Keratinocyte (primary cell): ENCODE measurements at regions not wholly inside any gene's neighbourhood (a gene's known extent, or its start where the extent isn't known, plus 50 kb on each side); places are given as distances from the start of the nearest gene placed in this dataset.

ENCODE experiments used
- DNase-seq: peaks from one replicate; pipeline ENCODE4 v3.0.0-alpha.2; 2011; ENCODE audit warnings: low read depth, missing footprints, low spot score
- FAIRE-seq: peaks from 2 replicates; lab custom pipeline; 2011; peaks lifted over from hg19 to GRCh38; lab: Jason Lieb, UNC
- H2AFZ ChIP-seq: 2 replicates; pipeline ENCODE4 v1.6.0; 2012; ENCODE audit warnings: low read length, control low read depth, inconsistent platforms; ENCODE audit not compliant: control insufficient read depth
- H3K27ac ChIP-seq: 2 replicates; pipeline ENCODE4 v1.5.1; 2011; ENCODE audit warnings: low read length; ENCODE audit not compliant: control insufficient read depth, insufficient read depth
- H3K27me3 ChIP-seq: 3 replicates; pipeline ENCODE4 v1.6.0; 2011; ENCODE audit warnings: low read length; ENCODE audit not compliant: control insufficient read depth, insufficient read depth; ENCODE audit errors: extremely low read depth
- H3K36me3 ChIP-seq, 2 experiments: 2 replicates in 1 of 2; 3 replicates in 1 of 2; pipeline ENCODE4 v1.5.1; 2011; ENCODE audit warnings: low read length in 2 of 2, mild to moderate bottlenecking in 1 of 2; ENCODE audit not compliant: control insufficient read depth in 2 of 2, insufficient read depth in 2 of 2; ENCODE audit errors: extremely low read depth in 1 of 2
- H3K4me1 ChIP-seq: 3 replicates; pipeline ENCODE4 v1.5.1; 2011; ENCODE audit warnings: low read length; ENCODE audit not compliant: control insufficient read depth, insufficient read depth; ENCODE audit errors: extremely low read depth
- H3K4me2 ChIP-seq: 3 replicates; pipeline ENCODE4 v1.6.0; 2011; ENCODE audit warnings: low read depth, low read length; ENCODE audit not compliant: control insufficient read depth, insufficient read depth; ENCODE audit errors: extremely low read depth
- H3K4me3 ChIP-seq, 3 experiments: fragments of 200-600 bp in 1 of 3; sonication (generic) in 1 of 3; 2 replicates in 2 of 3; 3 replicates in 1 of 3; pipeline ENCODE4 v1.5.1; 2011 to 2016; ENCODE audit warnings: low read length in 3 of 3, mild to moderate bottlenecking in 3 of 3, control low read depth in 2 of 3, inconsistent platforms in 1 of 3, low read depth in 1 of 3, mixed read lengths in 1 of 3, mixed run types in 1 of 3, moderate library complexity in 1 of 3; ENCODE audit not compliant: control insufficient read depth in 2 of 3, insufficient read depth in 2 of 3; ENCODE audit errors: extremely low read depth in 1 of 3
- H3K79me2 ChIP-seq: 2 replicates; pipeline ENCODE4 v1.6.0; 2012; ENCODE audit warnings: low read length; ENCODE audit not compliant: control insufficient read depth, insufficient read depth
- H3K9ac ChIP-seq: 3 replicates; pipeline ENCODE4 v1.6.0; 2011; ENCODE audit warnings: low read length; ENCODE audit not compliant: control insufficient read depth, insufficient read depth; ENCODE audit errors: extremely low read depth
- H3K9me1 ChIP-seq: 3 replicates; pipeline ENCODE4 v1.6.0; 2011; ENCODE audit warnings: low read length; ENCODE audit not compliant: control insufficient read depth, insufficient read depth; ENCODE audit errors: extremely low read depth
- H3K9me3 ChIP-seq: 2 replicates; pipeline ENCODE4 v1.5.1; 2012; ENCODE audit warnings: low read depth, low read length; ENCODE audit not compliant: control insufficient read depth
- H4K20me1 ChIP-seq: 3 replicates; pipeline ENCODE4 v1.6.0; 2011; ENCODE audit warnings: low read length; ENCODE audit not compliant: control insufficient read depth, insufficient read depth; ENCODE audit errors: extremely low read depth
- CTCF ChIP-seq, 3 experiments: IDR thresholded peaks in 1 of 3; conservative IDR thresholded peaks in 1 of 3; optimal IDR thresholded peaks in 1 of 3; 2 replicates in 2 of 3; 3 replicates in 1 of 3; pipeline versions ENCODE3 to v1.5.1; 2011; ENCODE audit warnings: low read length in 3 of 3, mild to moderate bottlenecking in 3 of 3, moderate library complexity in 2 of 3, control low read depth in 1 of 3, inconsistent platforms in 1 of 3; ENCODE audit not compliant: insufficient read depth in 2 of 3; ENCODE audit errors: extremely low read depth in 1 of 3
- EZH2 ChIP-seq: IDR thresholded peaks from one replicate; pipeline ENCODE4 v1.6.1; 2012; ENCODE audit warnings: inconsistent platforms, mild to moderate bottlenecking, low read length, moderate library complexity
- dilution Hi-C: fragments of 300-500 bp; cut with MboI; formaldehyde crosslinking; loops from one replicate; pipeline ENCODE4 v1.7.0; 2020; ENCODE audit warnings: low sequenced_read_pairs; ENCODE audit not compliant: extremely low pct_ligation_motif_present

GRCh38 chr1:2879591-2879990, 78.1 kb upstream of the TTC34 start:
- dilution Hi-C loops: no loop called here
- FAIRE-seq: no peak
- H3K27me3 ChIP-seq: no peaks in the 10 kb centered on the region

DNA sequence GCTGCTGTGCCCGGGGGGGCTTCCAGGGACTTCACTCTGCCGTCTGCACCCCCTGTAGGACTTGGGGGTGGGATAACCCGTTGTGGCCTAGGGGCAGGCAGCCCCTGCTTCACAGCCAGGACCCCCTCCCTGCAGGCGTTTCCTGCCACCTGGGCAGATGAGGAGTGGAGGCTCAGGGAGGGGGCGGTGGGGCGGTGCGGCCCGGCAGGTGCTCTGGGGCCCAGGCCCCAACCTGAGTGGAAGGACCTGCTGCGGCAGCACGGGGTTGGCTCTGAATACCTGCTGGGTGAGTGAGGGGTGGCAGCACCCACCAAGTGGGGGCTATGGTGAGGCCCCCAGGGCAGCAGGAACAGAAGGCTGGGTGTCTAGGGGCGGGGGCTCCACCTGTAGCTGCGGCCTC, 78.6 kb upstream of the TTC34 start:
- dilution Hi-C loops: no loop called here

More at GRCh38 chr1:2879591-2879990, 78.1 kb upstream of the TTC34 start:
- H3K9me3 ChIP-seq: peaks cover 20% of the 10 kb centered on the region
- H3K4me2 ChIP-seq: no peak overlapping the region
- no peak for DNase-seq
- H3K4me1 ChIP-seq: no peaks in the 10 kb centered on the region
- H3K79me2 ChIP-seq: no peaks in the 10 kb centered on the region
- H3K4me3 ChIP-seq: no peak overlapping the region
- TF ChIP-seq CTCF (optimal IDR thresholded peaks at IDR 0.05 in 1 of 3, IDR thresholded peaks at IDR 0.05 in 1 of 3, conservative IDR thresholded peaks at IDR 0.05 in 1 of 3; ENCODE audit: extremely low read depth in 1 of 3, insufficient read depth in 2 of 3, low read length in 3 of 3) (no peak), EZH2 (no peak)
- H3K27ac ChIP-seq: no peak overlapping the region
- no peak overlapping the region for H3K9ac ChIP-seq
- H3K36me3 ChIP-seq: no peaks in the 10 kb centered on the region
- H2AFZ ChIP-seq: no peak overlapping the region
- no peaks in the 10 kb centered on the region for H4K20me1 ChIP-seq
- no peaks in the 10 kb centered on the region for H3K9me1 ChIP-seq

More for the DNA sequence above, 78.6 kb upstream of the TTC34 start:
- no peaks in the 10 kb centered on the region for H3K4me1 ChIP-seq
- no peak overlapping the region for H3K4me3 ChIP-seq
- no peaks in the 10 kb centered on the region for H3K27me3 ChIP-seq
- no peak for DNase-seq
- peaks cover 22% of the 10 kb centered on the region for H3K9me3 ChIP-seq
- H3K9me1 ChIP-seq: no peaks in the 10 kb centered on the region
- H2AFZ ChIP-seq: no peak overlapping the region
- TF ChIP-seq EZH2 (no peak), CTCF (optimal IDR thresholded peaks at IDR 0.05 in 1 of 3, IDR thresholded peaks at IDR 0.05 in 1 of 3, conservative IDR thresholded peaks at IDR 0.05 in 1 of 3; ENCODE audit: extremely low read depth in 1 of 3, insufficient read depth in 2 of 3, low read length in 3 of 3) (no peak)
- H3K79me2 ChIP-seq: no peaks in the 10 kb centered on the region
- no peaks in the 10 kb centered on the region for H4K20me1 ChIP-seq
- H3K9ac ChIP-seq: no peak overlapping the region
- no peaks in the 10 kb centered on the region for H3K36me3 ChIP-seq
- no peak overlapping the region for H3K4me2 ChIP-seq
- FAIRE-seq: no peak
- H3K27ac ChIP-seq: no peak overlapping the region
